ENCODE measurements at regions not wholly inside any gene's neighbourhood (a gene's known extent, or its start where the extent isn't known, plus 50 kb on each side); places are given as distances from the start of the nearest gene placed in this dataset.

DNA sequence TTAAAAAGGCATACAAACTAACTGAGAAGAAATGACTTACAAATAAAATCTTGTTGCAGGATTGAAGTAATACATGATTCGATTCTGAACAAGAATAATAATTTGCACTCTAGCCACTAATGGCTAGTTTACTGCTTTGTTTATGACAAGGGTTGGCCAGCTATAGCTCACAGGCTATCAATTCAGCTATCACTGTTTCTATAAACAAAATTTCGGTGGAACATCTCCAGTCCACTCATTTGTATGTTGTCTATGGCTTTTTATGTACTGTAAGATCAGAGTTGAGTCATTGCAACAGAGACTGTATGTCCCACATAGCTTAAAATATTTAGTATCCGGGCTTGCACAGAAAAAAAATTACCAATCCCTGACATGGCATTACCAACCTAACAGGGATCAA is 543.7 kb upstream of the CNTNAP5 start:
- no peak overlapping the region for H3K4me3 ChIP-seq (ENCODE audit: low read depth in 2 of 2, low read length in 2 of 2)
- ATAC-seq (no peak), DNase-seq (ENCODE audit: low read depth, low spot score) (no peak)
- no peaks in the 10 kb centered on the region for H3K9me3 ChIP-seq (ENCODE audit: control insufficient read depth, insufficient read depth, low read depth, low read length)
- TF ChIP-seq SIN3A (IDR thresholded peaks at IDR 0.05; ENCODE audit: borderline replicate concordance, insufficient read depth, low read depth, low read length) (no peak), REST (IDR thresholded peaks at IDR 0.05; ENCODE audit: insufficient read depth in 1 of 2, low read depth in 2 of 2, low read length in 1 of 2) (no peak), TCF7L2 (IDR thresholded peaks at IDR 0.05; ENCODE audit: low read depth, low read length) (no peak), POLR2AphosphoS5 (IDR thresholded peaks at IDR 0.05; ENCODE audit: low read depth, low read length) (no peak)
- TF ChIP-seq, protein P1, sequence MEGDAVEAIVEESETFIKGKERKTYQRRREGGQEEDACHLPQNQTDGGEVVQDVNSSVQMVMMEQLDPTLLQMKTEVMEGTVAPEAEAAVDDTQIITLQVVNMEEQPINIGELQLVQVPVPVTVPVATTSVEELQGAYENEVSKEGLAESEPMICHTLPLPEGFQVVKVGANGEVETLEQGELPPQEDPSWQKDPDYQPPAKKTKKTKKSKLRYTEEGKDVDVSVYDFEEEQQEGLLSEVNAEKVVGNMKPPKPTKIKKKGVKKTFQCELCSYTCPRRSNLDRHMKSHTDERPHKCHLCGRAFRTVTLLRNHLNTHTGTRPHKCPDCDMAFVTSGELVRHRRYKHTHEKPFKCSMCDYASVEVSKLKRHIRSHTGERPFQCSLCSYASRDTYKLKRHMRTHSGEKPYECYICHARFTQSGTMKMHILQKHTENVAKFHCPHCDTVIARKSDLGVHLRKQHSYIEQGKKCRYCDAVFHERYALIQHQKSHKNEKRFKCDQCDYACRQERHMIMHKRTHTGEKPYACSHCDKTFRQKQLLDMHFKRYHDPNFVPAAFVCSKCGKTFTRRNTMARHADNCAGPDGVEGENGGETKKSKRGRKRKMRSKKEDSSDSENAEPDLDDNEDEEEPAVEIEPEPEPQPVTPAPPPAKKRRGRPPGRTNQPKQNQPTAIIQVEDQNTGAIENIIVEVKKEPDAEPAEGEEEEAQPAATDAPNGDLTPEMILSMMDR (IDR thresholded peaks at IDR 0.05) = no peak
- no peak overlapping the region for H3K27ac ChIP-seq (ENCODE audit: low read length)
- ChIA-PET CTCF (no interaction called here), POLR2A (no interaction called here)
- H3K36me3 ChIP-seq (ENCODE audit: control insufficient read depth, insufficient read depth, low read length) = no peaks in the 10 kb centered on the region
- no peaks in the 10 kb centered on the region for H3K4me1 ChIP-seq (ENCODE audit: control insufficient read depth, insufficient read depth, low read length)
- intact Hi-C loops (cut with micrococcal nuclease; ENCODE audit: unreplicated experiment) = no loop called here
- BruUV-seq (replicated peaks) = no TSS peak
- in situ Hi-C loops (cut with HindIII; ENCODE audit: low pct_unique_long_range_greater_than_20kb, low sequenced_read_pairs) = no loop called here
- no peaks in the 10 kb centered on the region for H3K27me3 ChIP-seq (ENCODE audit: control insufficient read depth, insufficient read depth, low read length)

GRCh38 chr2:123485056-123485455 is 540.0 kb upstream of the CNTNAP5 start:
- H3K4me1 ChIP-seq (ENCODE audit: control insufficient read depth, insufficient read depth, low read length) = no peaks in the 10 kb centered on the region
- TF ChIP-seq SIN3A (IDR thresholded peaks at IDR 0.05; ENCODE audit: borderline replicate concordance, insufficient read depth, low read depth, low read length) = no peak
- no peak for TF ChIP-seq TCF7L2 (IDR thresholded peaks at IDR 0.05; ENCODE audit: low read depth, low read length)
- no peak for TF ChIP-seq POLR2AphosphoS5 (IDR thresholded peaks at IDR 0.05; ENCODE audit: low read depth, low read length)
- TF ChIP-seq, protein P1 (IDR thresholded peaks at IDR 0.05) = no peak
- TF ChIP-seq REST (IDR thresholded peaks at IDR 0.05; ENCODE audit: insufficient read depth in 1 of 2, low read depth in 2 of 2, low read length in 1 of 2) = no peak
- H3K4me3 ChIP-seq (ENCODE audit: low read depth in 2 of 2, low read length in 2 of 2) = no peak overlapping the region
- DNase-seq (ENCODE audit: low read depth, low spot score) (no peak), ATAC-seq (no peak)
- in situ Hi-C loops (cut with HindIII; ENCODE audit: low pct_unique_long_range_greater_than_20kb, low sequenced_read_pairs) = no loop called here
- ChIA-PET POLR2A (no interaction called here), CTCF (no interaction called here)
- no TSS peak for BruUV-seq (replicated peaks)
- H3K36me3 ChIP-seq (ENCODE audit: control insufficient read depth, insufficient read depth, low read length) = no peaks in the 10 kb centered on the region
- no peak overlapping the region for H3K27ac ChIP-seq (ENCODE audit: low read length)
- no peaks in the 10 kb centered on the region for H3K27me3 ChIP-seq (ENCODE audit: control insufficient read depth, insufficient read depth, low read length)
- intact Hi-C loops (cut with micrococcal nuclease; ENCODE audit: unreplicated experiment) = no loop called here
- H3K9me3 ChIP-seq (ENCODE audit: control insufficient read depth, insufficient read depth, low read depth, low read length) = no peaks in the 10 kb centered on the region

Measured in Panc1 (cell line).